ENCODE measurements at regions not wholly inside any gene's neighbourhood (a gene's known extent, or its start where the extent isn't known, plus 50 kb on each side); places are given as distances from the start of the nearest gene placed in this dataset.
"Not testable (repeated sequence)": the region's sequence is repeated elsewhere in the genome, so short reads cannot be mapped to it uniquely, and the experiment has no call there.

GRCh38 chr6:6812427-6812826 lies 223.9 kb downstream of the LY86 start:
- DNase-seq (ENCODE audit: low read depth), result no peak

GRCh38 chr6:6815732-6816131 lies 227.2 kb downstream of the LY86 start:
- DNase-seq (ENCODE audit: low read depth), result no peak

- DNase-seq (ENCODE audit: low read depth), result no peak
Measured at GRCh38 chr6:6816716-6817115, 228.2 kb downstream of the LY86 start.

DNA sequence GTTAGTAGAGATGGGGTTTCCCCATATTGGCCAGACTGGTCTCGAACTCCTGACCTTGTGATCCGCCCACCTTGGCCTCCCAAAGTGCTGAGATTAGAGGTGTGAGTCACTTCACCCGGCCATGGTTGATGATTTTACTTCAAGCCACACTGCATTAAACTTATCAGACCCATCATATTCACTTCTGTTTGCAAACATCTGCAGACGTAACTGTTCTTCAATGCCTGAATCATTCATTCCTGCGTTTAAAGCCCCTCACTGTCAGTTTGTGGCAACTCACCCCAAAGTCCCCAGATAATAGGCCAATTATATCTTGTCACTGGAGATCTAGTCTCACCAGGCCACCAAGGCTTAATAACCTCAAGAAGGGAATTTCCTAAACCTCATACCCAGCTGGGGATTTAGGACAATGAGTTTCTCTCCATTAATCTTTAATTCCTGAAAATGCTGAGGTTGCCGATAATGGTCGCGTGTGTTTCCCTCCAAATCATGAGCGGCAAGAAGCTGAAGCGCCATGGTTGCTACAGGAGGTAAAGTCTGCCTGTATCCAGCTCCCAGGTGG lies 229.6 kb downstream of the LY86 start:
- DNase-seq (ENCODE audit: low read depth), result no peak

GRCh38 chr6:6820641-6821238 lies 232.2 kb downstream of the LY86 start:
- DNase-seq (ENCODE audit: low read depth), result no peak

GRCh38 chr6:6821639-6822261 lies 233.2 kb downstream of the LY86 start:
- DNase-seq (ENCODE audit: low read depth), result no peak

DNA sequence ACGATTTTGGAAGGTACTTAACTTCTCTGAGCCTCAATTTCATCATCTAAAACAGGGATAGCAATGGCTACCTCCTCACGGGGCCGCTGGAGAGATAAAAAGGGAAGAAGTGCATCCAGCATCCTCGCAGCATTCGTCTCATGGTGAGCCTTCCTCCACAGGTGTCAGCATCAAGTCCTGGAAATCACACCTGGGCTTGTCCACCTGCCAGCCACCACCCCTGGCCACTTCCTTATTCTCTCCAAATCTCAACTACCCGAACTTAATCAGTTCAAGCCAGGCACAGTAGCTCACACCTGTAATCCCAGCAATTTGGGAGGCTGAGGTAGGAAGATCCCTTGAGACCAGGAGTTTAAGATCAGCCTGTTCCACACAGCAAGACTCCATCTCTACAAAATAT lies 234.5 kb downstream of the LY86 start:
- DNase-seq (ENCODE audit: low read depth), result no peak

- no peak for DNase-seq (ENCODE audit: low read depth)
Measured at GRCh38 chr6:6823568-6824224, 235.2 kb downstream of the LY86 start.

DNA sequence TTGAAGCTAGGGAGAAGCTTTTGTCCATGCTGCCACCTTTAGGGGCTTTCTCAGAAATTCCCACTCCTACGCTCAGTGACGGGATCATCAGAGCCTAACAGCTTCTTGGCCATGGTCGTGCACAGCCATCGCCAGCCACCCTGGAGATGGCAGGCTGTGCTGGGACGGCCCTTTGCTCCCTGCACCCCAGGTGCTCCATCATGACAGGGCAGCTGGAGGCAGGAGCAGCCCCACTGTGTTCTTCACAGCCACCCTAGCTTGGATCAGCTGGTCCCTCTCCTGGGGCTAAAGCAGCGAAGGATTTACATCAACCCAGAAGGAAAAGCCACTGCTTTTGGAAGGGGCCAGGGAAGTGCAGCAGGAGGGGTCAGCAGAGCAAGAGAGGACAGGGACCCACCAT lies 235.9 kb downstream of the LY86 start:
- DNase-seq (ENCODE audit: low read depth), result no peak

- no peak for DNase-seq (ENCODE audit: low read depth)
Measured at GRCh38 chr6:6825193-6825784, 236.8 kb downstream of the LY86 start.

GRCh38 chr6:6826095-6826901 lies 237.8 kb downstream of the LY86 start:
- peak; percentile 35 for DNase-seq (ENCODE audit: low read depth)

DNA sequence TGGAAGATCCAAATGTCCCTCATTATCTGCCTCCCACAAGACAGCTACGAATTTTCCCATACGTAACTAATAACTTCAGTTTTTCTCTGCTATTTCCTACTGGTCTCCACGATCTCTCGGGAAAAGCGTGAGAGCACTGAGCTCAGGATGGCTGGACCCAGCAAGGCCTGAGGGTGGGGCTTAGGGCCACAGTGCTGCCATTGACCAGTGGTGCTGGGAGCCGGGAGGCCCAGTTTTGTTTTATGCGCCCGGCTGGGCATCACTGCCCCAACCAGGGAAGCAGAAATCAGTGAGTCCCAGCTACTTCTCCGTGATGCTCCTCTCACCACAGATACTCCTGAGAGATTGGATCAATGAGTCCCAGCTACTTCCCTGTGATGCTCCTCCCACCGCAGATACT lies 238.4 kb downstream of the LY86 start:
- DNase-seq (ENCODE audit: low read depth), result no peak

GRCh38 chr6:6829872-6830685 lies 241.6 kb downstream of the LY86 start:
- DNase-seq (ENCODE audit: low read depth), result no peak

DNA sequence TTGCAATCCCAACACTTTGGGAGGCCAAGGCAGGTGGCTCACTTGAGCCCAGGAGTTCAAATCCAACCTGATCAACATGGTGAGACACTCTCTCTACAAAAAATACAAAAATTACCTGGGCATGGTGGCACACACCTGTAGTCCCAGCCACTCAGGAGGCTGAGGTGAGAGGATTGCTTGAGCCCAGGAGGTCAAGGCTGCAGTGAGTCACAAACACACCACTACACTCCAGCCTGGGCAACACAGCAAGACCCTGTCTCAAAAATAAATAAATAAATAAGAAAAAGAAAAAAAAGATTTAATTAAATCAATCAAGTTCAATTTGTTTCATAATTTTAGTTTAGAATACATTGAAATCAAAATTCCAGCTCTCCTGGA lies 242.2 kb downstream of the LY86 start:
- not testable (repeated sequence) for DNase-seq (ENCODE audit: low read depth)

DNA sequence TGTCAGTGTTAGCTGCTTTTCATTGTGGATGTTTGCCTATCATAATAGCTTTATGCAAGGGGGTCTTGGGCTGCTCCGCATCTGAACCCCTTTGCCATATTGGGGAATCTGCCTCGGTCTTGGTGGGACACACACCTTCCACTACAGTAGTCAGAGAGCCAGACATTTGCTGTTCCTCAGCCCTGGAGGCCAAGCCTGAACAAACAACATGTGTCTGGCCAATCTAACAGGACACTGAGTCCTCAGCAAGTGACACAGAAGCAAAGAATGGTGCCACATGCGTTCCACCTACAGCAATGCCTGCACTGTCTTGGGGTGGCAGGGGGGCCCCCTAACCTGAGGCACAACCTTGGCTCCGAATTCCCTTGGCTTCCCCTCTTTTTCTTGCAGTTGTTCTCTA lies 243.9 kb downstream of the LY86 start:
- DNase-seq (ENCODE audit: low read depth), result no peak

GRCh38 chr6:6834356-6835222 lies 246.1 kb downstream of the LY86 start:
- DNase-seq (ENCODE audit: low read depth), result no peak

- DNase-seq (ENCODE audit: low read depth), result no peak
Measured at GRCh38 chr6:6835223-6835503, 246.6 kb downstream of the LY86 start.

DNA sequence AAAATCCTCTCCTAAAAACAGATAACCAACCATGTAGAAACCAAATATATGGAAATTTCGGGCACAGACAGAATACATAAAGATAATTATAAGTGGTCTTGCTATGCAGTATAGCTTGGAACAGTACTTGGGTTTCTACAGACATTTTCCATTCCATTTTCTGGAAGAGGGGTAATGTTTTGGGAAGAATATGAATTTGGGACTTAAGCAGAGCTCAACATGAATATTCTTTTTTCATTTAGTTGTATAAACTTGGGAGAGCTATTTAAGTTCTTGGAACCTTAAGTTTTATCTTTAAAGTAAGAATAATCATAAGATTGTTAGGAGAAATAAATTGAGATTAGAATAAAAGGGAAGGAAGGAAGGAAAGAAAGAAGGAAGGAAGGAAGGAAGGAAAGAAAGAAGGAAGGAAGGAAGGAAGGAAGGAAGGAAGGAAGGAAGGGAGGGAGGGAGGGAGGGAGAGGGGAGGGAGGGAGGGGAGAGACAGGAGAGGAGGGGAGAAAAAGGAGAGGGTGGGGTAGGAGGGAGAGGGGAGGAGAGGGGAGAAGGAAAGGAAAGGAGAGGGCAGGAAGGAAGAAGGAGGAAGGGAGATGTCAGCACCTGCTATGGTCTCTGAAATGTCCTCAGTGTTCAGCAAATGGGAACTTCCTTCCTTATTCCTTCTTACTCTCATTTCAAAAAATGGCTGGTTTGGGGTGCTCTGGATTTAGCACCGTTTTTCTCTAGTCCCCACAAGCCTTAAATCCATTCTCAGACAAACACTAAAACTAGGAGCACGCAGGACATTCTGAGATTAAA lies 248.3 kb downstream of the LY86 start:
- DNase-seq (ENCODE audit: low read depth), result no peak

DNA sequence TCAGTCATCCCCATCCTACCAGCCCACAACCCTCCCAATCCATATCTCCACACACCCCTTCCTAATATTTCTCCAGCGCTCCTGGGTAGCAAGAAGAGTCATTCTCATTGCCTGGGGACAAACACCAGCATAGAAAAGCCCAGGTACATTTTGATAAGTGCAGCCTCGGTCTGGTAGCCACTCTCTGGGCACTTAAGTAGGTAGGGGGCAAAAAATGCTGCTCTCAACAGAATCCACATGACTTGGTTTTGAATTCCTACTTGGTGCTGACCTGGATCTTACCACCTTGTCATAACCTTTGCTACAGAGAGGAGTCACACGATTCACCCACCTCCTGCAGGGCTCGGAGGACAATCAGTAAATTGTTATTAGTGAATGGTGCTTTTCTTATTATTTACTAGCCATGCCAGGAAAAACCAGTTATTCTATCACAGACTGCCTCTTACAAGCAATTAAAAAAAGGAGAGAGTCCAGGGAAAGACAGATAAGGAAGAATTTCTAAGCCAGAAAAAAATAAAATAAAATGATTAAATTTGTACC lies 249.1 kb downstream of the LY86 start:
- no peak for DNase-seq (ENCODE audit: low read depth)
